ENCODE measurements at regions not wholly inside any gene's neighbourhood (a gene's known extent, or its start where the extent isn't known, plus 50 kb on each side); places are given as distances from the start of the nearest gene placed in this dataset.

DNA sequence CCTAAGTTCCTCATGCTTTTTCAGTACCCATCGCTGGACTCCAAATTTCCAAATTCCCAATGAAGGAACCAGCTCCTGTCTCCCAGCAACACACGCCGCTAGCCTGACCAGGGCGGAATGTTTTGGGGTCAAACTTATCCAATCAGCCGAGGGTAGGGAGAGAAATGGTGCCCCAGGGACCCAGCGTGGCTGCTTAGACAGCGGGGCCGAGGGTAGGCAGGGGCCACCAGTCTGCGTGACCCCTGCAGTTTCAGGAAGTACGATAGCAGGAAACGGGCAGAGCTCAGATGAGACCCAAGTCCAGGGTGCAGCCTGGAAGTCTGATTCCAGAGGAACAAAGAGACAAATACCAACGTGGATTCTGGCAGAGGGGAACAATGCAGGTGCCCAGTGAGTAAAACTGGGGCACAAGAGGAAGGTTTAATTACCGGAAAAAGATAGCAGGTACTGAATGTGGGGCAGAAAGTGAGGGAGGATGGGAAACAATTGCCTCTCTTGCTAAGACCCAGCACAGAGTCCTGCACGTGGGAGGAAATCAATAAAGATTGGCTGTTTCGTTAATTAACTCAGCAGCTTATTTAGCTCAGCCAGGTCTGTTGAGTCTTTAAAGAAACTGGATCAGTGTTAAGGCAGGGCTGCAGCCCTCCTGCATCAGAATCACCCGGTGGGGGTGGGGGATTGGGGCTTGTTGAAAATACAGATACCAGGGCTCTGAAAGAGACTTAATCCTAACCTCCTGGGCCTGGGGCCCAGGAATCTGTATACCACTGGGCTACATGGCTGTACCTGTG is 50.4 kb upstream of the NFE2L3 start:
- Histone ChIP-seq H3K9me3 (no peaks in the 10 kb centered on the region), H3K4me1 (peaks cover 11% of the 10 kb centered on the region), H3K36me3 (replicated peaks in 1 of 2; ENCODE audit: insufficient read depth in 1 of 2, low read depth in 2 of 2) (no peaks in the 10 kb centered on the region), H3K27me3 (no peaks in the 10 kb centered on the region), H3K4me3 (no peak overlapping the region), H3K27ac (peak overlapping the region in 2 of 4 donors; percentile 50 to 75)
- ATAC-seq: peak; percentile 24
- peak in 1 of 4 donors; percentile 54 for DNase-seq
- intact Hi-C loops (cut with DNase I): no loop called here
- TF ChIP-seq, protein P1, sequence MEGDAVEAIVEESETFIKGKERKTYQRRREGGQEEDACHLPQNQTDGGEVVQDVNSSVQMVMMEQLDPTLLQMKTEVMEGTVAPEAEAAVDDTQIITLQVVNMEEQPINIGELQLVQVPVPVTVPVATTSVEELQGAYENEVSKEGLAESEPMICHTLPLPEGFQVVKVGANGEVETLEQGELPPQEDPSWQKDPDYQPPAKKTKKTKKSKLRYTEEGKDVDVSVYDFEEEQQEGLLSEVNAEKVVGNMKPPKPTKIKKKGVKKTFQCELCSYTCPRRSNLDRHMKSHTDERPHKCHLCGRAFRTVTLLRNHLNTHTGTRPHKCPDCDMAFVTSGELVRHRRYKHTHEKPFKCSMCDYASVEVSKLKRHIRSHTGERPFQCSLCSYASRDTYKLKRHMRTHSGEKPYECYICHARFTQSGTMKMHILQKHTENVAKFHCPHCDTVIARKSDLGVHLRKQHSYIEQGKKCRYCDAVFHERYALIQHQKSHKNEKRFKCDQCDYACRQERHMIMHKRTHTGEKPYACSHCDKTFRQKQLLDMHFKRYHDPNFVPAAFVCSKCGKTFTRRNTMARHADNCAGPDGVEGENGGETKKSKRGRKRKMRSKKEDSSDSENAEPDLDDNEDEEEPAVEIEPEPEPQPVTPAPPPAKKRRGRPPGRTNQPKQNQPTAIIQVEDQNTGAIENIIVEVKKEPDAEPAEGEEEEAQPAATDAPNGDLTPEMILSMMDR (IDR thresholded peaks at IDR 0.05): no peak
- peak in 1 of 3 donors; percentile 38 for TF ChIP-seq POLR2A (IDR thresholded peaks at IDR 0.05)
- 36 to 52% methylated on average over 16 of the region's 16 CpGs for WGBS, 2 donors

DNA sequence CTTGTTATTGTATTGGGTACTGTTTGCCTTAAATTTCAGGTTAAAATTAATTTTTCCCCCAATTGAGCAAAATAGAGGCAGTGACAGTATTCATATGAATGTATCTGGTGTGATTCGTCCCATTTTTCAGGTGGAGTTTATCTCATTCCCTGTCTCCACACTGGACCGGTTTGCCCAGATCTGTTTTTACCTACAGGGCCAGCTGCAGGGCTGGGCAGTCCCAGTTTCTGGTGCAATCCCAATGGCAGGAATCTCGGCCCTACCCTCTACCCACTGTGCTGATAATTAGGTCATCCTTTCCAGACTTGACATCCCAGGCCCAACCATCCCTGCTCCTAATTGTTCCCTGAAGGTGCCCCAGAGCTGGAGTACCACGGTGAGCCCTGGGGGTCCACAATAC is 49.8 kb upstream of the NFE2L3 start:
- Histone ChIP-seq H3K4me1 (peaks cover 11% of the 10 kb centered on the region), H3K9me3 (no peaks in the 10 kb centered on the region), H3K36me3 (replicated peaks in 1 of 2; ENCODE audit: insufficient read depth in 1 of 2, low read depth in 2 of 2) (no peaks in the 10 kb centered on the region), H3K4me3 (no peak overlapping the region), H3K27ac (peak overlapping the region in 1 of 4 donors; percentile 75), H3K27me3 (no peaks in the 10 kb centered on the region)
- ATAC-seq (no peak), DNase-seq (no peak)
- WGBS, 2 donors: 66% methylated on average over 4 of the region's 4 CpGs
- TF ChIP-seq, protein P1 (IDR thresholded peaks at IDR 0.05): no peak
- no peak for TF ChIP-seq POLR2A (IDR thresholded peaks at IDR 0.05)
- intact Hi-C loops (cut with DNase I): no loop called here

MicroRNAs in the stretch of these regions (microRNA counts, 767-probe panel; counts per million panel counts)
- 10,102 to 15,985 counts per million in 2 donors for microRNA hsa-miR-148a-3p

Small RNA genes in the stretch of these regions (microRNA-seq; reads per million reads assigned to microRNA genes)
- gene MIR148A (ENCODE audit: borderline number of aligned reads in 2 of 2, borderline replicate concordance in 2 of 2): 12,461 to 12,603 reads per million in 2 donors

Small RNA genes in the stretch of these regions (small RNA-seq; reads per million reads assigned to genes)
- 80,088 reads per million, percentile 100 among the genes with 10 or more reads in this experiment for gene MIR148A
